WTC11 (cell line): ENCODE measurements at regions not wholly inside any gene's neighbourhood (a gene's known extent, or its start where the extent isn't known, plus 50 kb on each side); places are given as distances from the start of the nearest gene placed in this dataset.

ENCODE experiments used
- ATAC-seq: fragments of 200-7000 bp; cut with Tn5 transposase; 2 replicates; pipeline ENCODE4 v1.10.0; 2021; ENCODE audit warnings: mild to moderate bottlenecking, moderate library complexity
- CTCF ChIA-PET: fragments of 300-600 bp; sonication (Branson Sonifier 250); formaldehyde crosslinking; loops from one replicate; lab custom pipeline; 2021; ENCODE audit warnings: antibody characterized with exemption; lab: Charles Lee
- POLR2A ChIA-PET: fragments of 350-600 bp; sonication (Branson Sonifier 250); formaldehyde crosslinking; loops from one replicate; lab custom pipeline; 2021; ENCODE audit warnings: antibody characterized with exemption; lab: Charles Lee
- DNase-seq: peaks from one replicate; pipeline ENCODE4 v3.0.0; 2021; ENCODE audit warnings: low spot score
- H3K27ac Mint-ChIP-seq: 2 replicates; pipeline ENCODE4 v1.8.0; 2021; ENCODE audit warnings: mixed read lengths
- H3K27me3 Mint-ChIP-seq: 2 replicates; pipeline ENCODE4 v1.8.0; 2021; ENCODE audit warnings: low read depth, mild to moderate bottlenecking, moderate library complexity, mixed read lengths
- H3K36me3 Mint-ChIP-seq: 2 replicates; pipeline ENCODE4 v1.8.0; 2021; ENCODE audit warnings: mixed read lengths
- H3K4me1 Mint-ChIP-seq: 2 replicates; pipeline ENCODE4 v1.8.0; 2022; ENCODE audit warnings: mixed read lengths
- H3K4me3 Mint-ChIP-seq: 2 replicates; pipeline ENCODE4 v1.8.0; 2021; ENCODE audit warnings: mild to moderate bottlenecking, moderate library complexity, mixed read lengths
- H3K9me3 Mint-ChIP-seq: 2 replicates; pipeline ENCODE4 v1.8.0; 2021; ENCODE audit warnings: mixed read lengths
- ATF3 ChIP-seq: sonication (generic); formaldehyde crosslinking; conservative IDR thresholded peaks from 2 replicates; pipeline ENCODE4 v1.8.1; 2022; ENCODE audit warnings: mild to moderate bottlenecking, missing genetic modification reagents
- ATF6 ChIP-seq: sonication (generic); formaldehyde crosslinking; IDR thresholded peaks from 2 replicates; pipeline ENCODE4 v1.8.1; 2023; ENCODE audit warnings: mild to moderate bottlenecking, missing genetic modification reagents
- CDX4 ChIP-seq: fragments of 250-450 bp; sonication (Bioruptor Pico); IDR thresholded peaks from 2 replicates; pipeline ENCODE4 v1.9.0; 2021; ENCODE audit warnings: moderate library complexity, mild to moderate bottlenecking, inconsistent platforms, borderline replicate concordance
- CTCF ChIP-seq: fragments of 200-600 bp; IDR thresholded peaks from 2 replicates; pipeline ENCODE4 v1.8.0; 2022; ENCODE audit warnings: antibody characterized with exemption
- ETV6 ChIP-seq: sonication (generic); formaldehyde crosslinking; IDR thresholded peaks from 2 replicates; pipeline ENCODE4 v1.8.1; 2022; ENCODE audit warnings: mild to moderate bottlenecking, missing genetic modification reagents
- GTF2I ChIP-seq: fragments of 250-450 bp; sonication (Bioruptor Pico); conservative IDR thresholded peaks from 2 replicates; pipeline ENCODE4 v1.4.0; 2021; ENCODE audit warnings: mild to moderate bottlenecking
- MYBL2 ChIP-seq: sonication (generic); formaldehyde crosslinking; IDR thresholded peaks from 2 replicates; pipeline ENCODE4 v1.8.1; 2023; ENCODE audit warnings: mild to moderate bottlenecking, moderate library complexity, missing genetic modification reagents
- NR1H2 ChIP-seq: sonication (generic); formaldehyde crosslinking; IDR thresholded peaks from 2 replicates; pipeline ENCODE4 v1.9.0; 2021; ENCODE audit warnings: mild to moderate bottlenecking, moderate library complexity, missing genetic modification reagents
- NR3C1 ChIP-seq: sonication (generic); formaldehyde crosslinking; conservative IDR thresholded peaks from 2 replicates; pipeline ENCODE4 v1.8.1; 2023; ENCODE audit warnings: low read depth, mild to moderate bottlenecking, missing genetic modification reagents
- OVOL2 ChIP-seq: fragments of 250-450 bp; sonication (Bioruptor Pico); IDR thresholded peaks from 2 replicates; pipeline ENCODE4 v1.9.0; 2021; ENCODE audit warnings: mild to moderate bottlenecking, borderline replicate concordance
- TEAD4 ChIP-seq: sonication (generic); formaldehyde crosslinking; IDR thresholded peaks from 2 replicates; pipeline ENCODE4 v1.8.0; 2022; ENCODE audit warnings: mild to moderate bottlenecking, missing genetic modification reagents
- TP53 ChIP-seq: sonication (generic); formaldehyde crosslinking; IDR thresholded peaks from 2 replicates; pipeline ENCODE4 v1.8.1; 2023; ENCODE audit warnings: mild to moderate bottlenecking, missing genetic modification reagents
- ZNF121 ChIP-seq: sonication (generic); formaldehyde crosslinking; IDR thresholded peaks from 2 replicates; pipeline ENCODE4 v1.8.0; 2023; ENCODE audit warnings: missing genetic modification reagents
- ZNF281 ChIP-seq: sonication (generic); formaldehyde crosslinking; IDR thresholded peaks from 2 replicates; pipeline ENCODE4 v1.8.0; 2023; ENCODE audit warnings: mild to moderate bottlenecking, missing genetic modification reagents
- ZNF416 ChIP-seq: fragments of 250-450 bp; sonication (Bioruptor Pico); IDR thresholded peaks from 2 replicates; pipeline ENCODE4 v1.9.0; 2021; ENCODE audit warnings: mild to moderate bottlenecking, inconsistent platforms
- ZNF425 ChIP-seq: fragments of 250-450 bp; sonication (Bioruptor Pico); conservative IDR thresholded peaks from 2 replicates; pipeline ENCODE4 v1.9.0; 2021; ENCODE audit warnings: mild to moderate bottlenecking
- ZNF532 ChIP-seq: fragments of 250-450 bp; sonication (Bioruptor Pico); IDR thresholded peaks from 2 replicates; pipeline ENCODE4 v1.9.0; 2021; ENCODE audit warnings: mild to moderate bottlenecking, borderline replicate concordance

- no peak for TF ChIP-seq GTF2I (CRISPR knock-in tag)
These were observed 331.1 kb downstream of the SV2B start (continued) for GRCh38 chr15:91431041-91431715.

- Mint-ChIP-seq H3K36me3 (peaks cover 14% of the 10 kb centered on the region), H3K9me3 (peaks cover 30% of the 10 kb centered on the region), H3K4me1 (peaks cover 17% of the 10 kb centered on the region), H3K4me3 (no peak overlapping the region), H3K27me3 (no peaks in the 10 kb centered on the region; the same call in 1 of the 2 replicates), H3K27ac (no peak overlapping the region)
- ATAC-seq (no peak), DNase-seq (no peak)
- CTCF ChIA-PET = no interaction called here
- POLR2A ChIA-PET = no interaction called here
- TF ChIP-seq CTCF = no peak
- TF ChIP-seq OVOL2 (CRISPR knock-in tag) = no peak
- TF ChIP-seq ZNF121 (CRISPR knock-in tag) = no peak
- TF ChIP-seq ZNF425 = no peak
These were observed 335.1 kb downstream of the SV2B start for GRCh38 chr15:91435113-91435512.

GRCh38 chr15:91444656-91445055, 344.6 kb downstream of the SV2B start:
- no peak for ATAC-seq
- H3K27ac Mint-ChIP-seq = no peak overlapping the region
- no peaks in the 10 kb centered on the region for H3K4me1 Mint-ChIP-seq
- DNase-seq = no peak
- peaks cover 2% of the 10 kb centered on the region; the same call in 1 of the 2 replicates for H3K36me3 Mint-ChIP-seq
- H3K9me3 Mint-ChIP-seq = peaks cover 19% of the 10 kb centered on the region
- no peaks in the 10 kb centered on the region; the same call in 1 of the 2 replicates for H3K27me3 Mint-ChIP-seq
- CTCF ChIA-PET = no interaction called here
- POLR2A ChIA-PET = no interaction called here
- no peak overlapping the region for H3K4me3 Mint-ChIP-seq
- TF ChIP-seq TP53 (CRISPR knock-in tag) = no peak
- no peak for TF ChIP-seq NR1H2 (CRISPR knock-in tag)
- no peak for TF ChIP-seq ATF3
- no peak for TF ChIP-seq TEAD4 (CRISPR knock-in tag)
- TF ChIP-seq CDX4 (CRISPR knock-in tag) = no peak
- TF ChIP-seq ATF6 (CRISPR knock-in tag) = no peak
- TF ChIP-seq NR3C1 = no peak
- no peak for TF ChIP-seq ZNF281
- TF ChIP-seq ETV6 = no peak
- no peak for TF ChIP-seq ZNF416
- TF ChIP-seq MYBL2 = no peak
- TF ChIP-seq ZNF532 (CRISPR knock-in tag) = no peak
